CD4-positive, alpha-beta T cell treated with Interleukin-10 for 1 hour (primary cell): ENCODE measurements at regions not wholly inside any gene's neighbourhood (a gene's known extent, or its start where the extent isn't known, plus 50 kb on each side); places are given as distances from the start of the nearest gene placed in this dataset.

ENCODE experiments used
- DNase-seq: peaks from one replicate; pipeline ENCODE4 v3.0.0-alpha.2; 2020

- DNase-seq, result no peak
Observed at GRCh38 chr2:106041150-106041549, 153.0 kb downstream of the UXS1 start.

- no peak for DNase-seq
Observed at GRCh38 chr2:106039634-106040315, 154.3 kb downstream of the UXS1 start.

GRCh38 chr2:106038601-106039375, 155.3 kb downstream of the UXS1 start:
- DNase-seq, result no peak

GRCh38 chr2:106037932-106038331, 156.2 kb downstream of the UXS1 start:
- DNase-seq, result no peak

- DNase-seq, result no peak
Observed at GRCh38 chr2:106037262-106037661, 156.8 kb downstream of the UXS1 start.

- DNase-seq, result no peak
Observed at GRCh38 chr2:106034325-106034724, 159.8 kb downstream of the UXS1 start.

GRCh38 chr2:106032676-106033075, 161.4 kb downstream of the UXS1 start:
- DNase-seq, result no peak

GRCh38 chr2:106030287-106031268, 163.5 kb downstream of the UXS1 start:
- no peak for DNase-seq

- peak; percentile 8 for DNase-seq
Observed at GRCh38 chr2:106028192-106028591, 165.9 kb downstream of the UXS1 start.

- no peak for DNase-seq
Observed at GRCh38 chr2:106026271-106027190, 167.6 kb downstream of the UXS1 start.

- DNase-seq, result no peak
Observed at GRCh38 chr2:106025796-106026195, 168.3 kb downstream of the UXS1 start.

- no peak for DNase-seq
Observed at GRCh38 chr2:106021662-106022028, 172.5 kb downstream of the UXS1 start.

GRCh38 chr2:106020821-106021661, 173.1 kb downstream of the UXS1 start:
- no peak for DNase-seq

GRCh38 chr2:106020032-106020431, 174.1 kb downstream of the UXS1 start:
- DNase-seq, result no peak

- no peak for DNase-seq
Observed at GRCh38 chr2:106018141-106018540, 176.0 kb downstream of the UXS1 start.

GRCh38 chr2:106012591-106013347, 181.3 kb downstream of the UXS1 start:
- no peak for DNase-seq

- DNase-seq, result no peak
Observed at GRCh38 chr2:106012001-106012590, 182.0 kb downstream of the UXS1 start.

- DNase-seq, result no peak
Observed at GRCh38 chr2:106011380-106011779, 182.7 kb downstream of the UXS1 start.

- no peak for DNase-seq
Observed at GRCh38 chr2:106010818-106011355, 183.2 kb downstream of the UXS1 start.

GRCh38 chr2:106009096-106009495, 185.0 kb downstream of the UXS1 start:
- DNase-seq, result no peak
